Calu3 (cell line): ENCODE measurements at regions not wholly inside any gene's neighbourhood (a gene's known extent, or its start where the extent isn't known, plus 50 kb on each side); places are given as distances from the start of the nearest gene placed in this dataset.

Source experiments
- BruUV-seq: library from RNA; stranded (reverse); fragments of 400-500 nt; replicated peaks from 2 replicates; lab custom pipeline; 2021; lab: Mats Ljungman, UMichigan
- CTCF ChIA-PET: fragments of 300-600 bp; sonication (Branson Sonifier 250); formaldehyde crosslinking; loops from one replicate; lab custom pipeline; 2022; ENCODE audit warnings: antibody characterized with exemption; lab: Charles Lee
- DNase-seq: peaks from one replicate; pipeline ENCODE4 v3.0.0; 2022
- H3K27ac Mint-ChIP-seq: one replicate; pipeline ENCODE4 v1.8.0; 2022; ENCODE audit warnings: mixed read lengths; ENCODE audit not compliant: unreplicated experiment
- H3K27me3 Mint-ChIP-seq: one replicate; pipeline ENCODE4 v1.8.0; 2022; ENCODE audit warnings: mixed read lengths; ENCODE audit not compliant: unreplicated experiment
- H3K36me3 Mint-ChIP-seq: one replicate; pipeline ENCODE4 v1.8.0; 2022; ENCODE audit warnings: mild to moderate bottlenecking, moderate library complexity, mixed read lengths; ENCODE audit not compliant: insufficient read depth, unreplicated experiment
- H3K4me1 Mint-ChIP-seq: one replicate; pipeline ENCODE4 v1.8.0; 2022; ENCODE audit warnings: mild to moderate bottlenecking, low read depth, mixed read lengths; ENCODE audit not compliant: unreplicated experiment
- H3K4me3 Mint-ChIP-seq: one replicate; pipeline ENCODE4 v1.8.0; 2022; ENCODE audit warnings: mild to moderate bottlenecking, low read depth, moderate library complexity, mixed read lengths; ENCODE audit not compliant: unreplicated experiment
- H3K9me3 Mint-ChIP-seq: one replicate; pipeline ENCODE4 v1.8.0; 2022; ENCODE audit warnings: low read depth, mixed read lengths; ENCODE audit not compliant: unreplicated experiment
- CTCF ChIP-seq: fragments of 200-600 bp; IDR thresholded peaks from one replicate; pipeline ENCODE4 v1.8.0; 2022; ENCODE audit warnings: antibody characterized with exemption; ENCODE audit not compliant: unreplicated experiment
- intact Hi-C: fragments of 100-400 bp; cut with micrococcal nuclease; formaldehyde crosslinking; loops from one replicate; pipeline ENCODE4 v1.10.0; 2022; ENCODE audit not compliant: unreplicated experiment

- no peak overlapping the region for H3K27ac Mint-ChIP-seq
- intact Hi-C loops, result no loop called here
Measured at GRCh38 chr1:99122039-99122438, 117.4 kb upstream of the PLPPR5 start.

GRCh38 chr1:99123936-99124335, 119.3 kb upstream of the PLPPR5 start:
- intact Hi-C loops, result no loop called here
- DNase-seq, result no peak
- TF ChIP-seq CTCF, result no peak
- Mint-ChIP-seq H3K9me3 (no peaks in the 10 kb centered on the region), H3K4me3 (no peak overlapping the region), H3K4me1 (no peaks in the 10 kb centered on the region), H3K36me3 (no peaks in the 10 kb centered on the region), H3K27me3 (no peaks in the 10 kb centered on the region), H3K27ac (no peak overlapping the region)
- no TSS peak for BruUV-seq
- CTCF ChIA-PET, result no interaction called here

More at GRCh38 chr1:99122039-99122438, 117.4 kb upstream of the PLPPR5 start:
- Mint-ChIP-seq H3K4me1 (no peaks in the 10 kb centered on the region), H3K36me3 (no peaks in the 10 kb centered on the region), H3K27me3 (no peaks in the 10 kb centered on the region), H3K9me3 (no peaks in the 10 kb centered on the region), H3K4me3 (no peak overlapping the region)
- DNase-seq, result no peak
- CTCF ChIA-PET, result no interaction called here
- TF ChIP-seq CTCF, result no peak
- BruUV-seq, result no TSS peak

GRCh38 chr1:99131546-99131945, 126.9 kb upstream of the PLPPR5 start:
- Mint-ChIP-seq H3K4me3 (no peak overlapping the region), H3K27ac (no peak overlapping the region), H3K9me3 (peaks cover 2% of the 10 kb centered on the region), H3K4me1 (no peaks in the 10 kb centered on the region), H3K36me3 (no peaks in the 10 kb centered on the region), H3K27me3 (no peaks in the 10 kb centered on the region)
- TF ChIP-seq CTCF, result no peak
- intact Hi-C loops, result no loop called here
- BruUV-seq, result no TSS peak
- CTCF ChIA-PET, result no interaction called here
- no peak for DNase-seq

GRCh38 chr1:99133756-99134500, 129.3 kb upstream of the PLPPR5 start:
- Mint-ChIP-seq H3K4me3 (no peak overlapping the region), H3K4me1 (no peaks in the 10 kb centered on the region), H3K27ac (no peak overlapping the region), H3K27me3 (no peaks in the 10 kb centered on the region), H3K36me3 (no peaks in the 10 kb centered on the region), H3K9me3 (peaks cover 2% of the 10 kb centered on the region)
- CTCF ChIA-PET, result no interaction called here
- intact Hi-C loops, result no loop called here
- no peak for TF ChIP-seq CTCF
- DNase-seq, result no peak
- BruUV-seq, result no TSS peak
